ENCODE measurements at regions not wholly inside any gene's neighbourhood (a gene's known extent, or its start where the extent isn't known, plus 50 kb on each side); places are given as distances from the start of the nearest gene placed in this dataset.

- no peak for TF ChIP-seq CTCF (conservative IDR thresholded peaks at IDR 0.05; ENCODE audit: low read length)
- no peak for TF ChIP-seq EZH2phosphoT487 (IDR thresholded peaks at IDR 0.05; ENCODE audit: borderline replicate concordance, low read depth, low read length)
Measured at GRCh38 chr12:97936165-97936564, 473.6 kb downstream of the RMST start.
